ENCODE measurements at regions not wholly inside any gene's neighbourhood (a gene's known extent, or its start where the extent isn't known, plus 50 kb on each side); places are given as distances from the start of the nearest gene placed in this dataset.
"Not testable (repeated sequence)": the region's sequence is repeated elsewhere in the genome, so short reads cannot be mapped to it uniquely, and the experiment has no call there.

DNA sequence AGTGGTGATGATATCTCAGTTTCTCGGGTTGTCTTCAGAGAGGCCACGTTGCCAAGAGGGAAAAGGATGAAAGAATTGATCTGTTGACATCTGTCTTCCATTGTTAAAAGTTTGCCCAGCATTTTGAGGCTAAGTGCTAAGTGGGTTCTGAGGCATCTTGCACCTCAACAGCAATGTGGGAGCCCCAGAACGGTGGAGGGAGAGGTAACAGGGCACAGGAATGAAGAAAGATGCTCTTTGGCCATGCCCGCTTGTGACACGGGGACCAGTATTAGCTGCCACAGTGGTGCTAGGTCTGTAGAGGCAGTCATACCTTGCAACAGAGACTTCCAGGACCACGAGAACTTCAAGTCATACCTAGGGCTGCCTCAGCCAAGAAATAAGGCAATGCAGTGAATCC is 106.6 kb upstream of the NUPR2 start:
- no peak for DNase-seq

DNA sequence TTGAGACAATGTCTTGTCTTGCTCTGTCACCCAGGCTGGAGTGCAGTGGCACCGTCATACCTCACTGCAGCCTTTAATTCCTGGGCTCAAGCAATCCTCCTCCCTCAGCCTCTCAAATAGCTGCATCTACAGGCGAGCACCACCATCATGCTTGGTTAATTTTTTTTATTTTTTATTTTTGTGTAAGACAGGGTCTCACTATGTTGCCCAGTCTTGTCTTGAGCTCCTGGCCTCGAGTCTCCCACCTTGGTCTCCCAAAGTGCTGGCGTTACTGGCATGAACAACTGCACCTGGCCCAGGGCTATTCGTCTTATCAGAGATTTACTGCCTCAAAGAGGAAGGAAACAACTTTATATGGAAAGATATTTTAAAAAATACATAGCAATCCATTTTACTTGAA is 102.8 kb upstream of the NUPR2 start:
- no peak for DNase-seq

DNA sequence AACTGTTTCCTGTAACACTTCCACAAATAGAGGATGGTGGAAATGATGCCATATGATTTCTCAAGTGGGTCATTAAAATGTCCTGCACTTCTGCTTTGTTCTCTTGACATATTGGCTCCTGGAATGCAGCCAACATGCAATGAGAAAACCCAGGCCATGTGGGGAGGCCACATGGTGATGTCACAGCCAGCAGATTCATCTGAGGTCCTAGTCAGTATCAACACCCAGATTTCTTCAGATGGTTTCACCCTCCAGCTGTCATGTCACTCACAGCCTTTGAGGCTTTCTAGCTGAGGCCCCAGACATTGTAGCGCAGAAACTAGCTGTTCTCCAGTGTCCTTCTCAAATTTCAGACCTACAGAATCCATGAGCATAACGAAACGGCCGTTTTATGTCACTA is 102.3 kb upstream of the NUPR2 start:
- peak in 3 of 51 donors; percentile 1 to 5 (median 2) for DNase-seq

DNA sequence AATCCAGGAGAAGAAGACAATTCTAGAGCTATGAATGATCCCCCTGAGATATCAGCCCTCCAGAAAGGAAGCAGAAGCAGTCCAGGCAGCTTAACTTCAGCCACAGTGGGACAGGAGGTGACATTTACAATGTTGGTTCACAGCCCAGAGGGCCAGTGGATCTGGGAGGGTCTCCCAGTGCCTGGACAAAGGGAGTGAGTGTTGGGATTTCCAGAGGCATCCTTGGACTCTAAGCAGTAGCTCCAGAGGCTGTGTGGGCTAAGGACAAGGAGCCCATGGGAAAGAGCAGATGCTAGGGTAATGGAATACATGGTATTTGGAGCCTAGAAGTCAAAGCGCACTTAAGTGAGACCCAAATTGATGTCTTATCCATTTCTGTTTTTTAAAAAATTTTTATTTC is 97.4 kb upstream of the NUPR2 start:
- no peak for DNase-seq

DNA sequence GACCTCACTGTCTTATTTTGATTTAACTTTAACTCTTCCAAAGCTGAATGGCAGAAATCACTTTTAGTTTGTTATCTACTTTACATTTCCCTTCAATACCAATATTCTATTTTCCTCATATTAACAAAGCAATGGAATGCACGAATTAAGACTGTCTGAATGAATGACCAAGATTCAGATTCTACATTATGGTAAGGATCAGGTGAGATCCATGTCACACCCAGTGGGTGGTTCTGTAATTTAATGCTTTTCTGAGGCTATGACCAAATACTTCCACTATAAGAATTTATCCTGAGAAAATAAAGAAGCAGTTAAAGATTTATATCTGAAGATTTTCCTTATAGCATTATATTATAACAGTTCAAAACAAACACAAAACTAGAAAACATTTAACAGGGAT is 90.2 kb upstream of the NUPR2 start:
- no peak for DNase-seq

DNA sequence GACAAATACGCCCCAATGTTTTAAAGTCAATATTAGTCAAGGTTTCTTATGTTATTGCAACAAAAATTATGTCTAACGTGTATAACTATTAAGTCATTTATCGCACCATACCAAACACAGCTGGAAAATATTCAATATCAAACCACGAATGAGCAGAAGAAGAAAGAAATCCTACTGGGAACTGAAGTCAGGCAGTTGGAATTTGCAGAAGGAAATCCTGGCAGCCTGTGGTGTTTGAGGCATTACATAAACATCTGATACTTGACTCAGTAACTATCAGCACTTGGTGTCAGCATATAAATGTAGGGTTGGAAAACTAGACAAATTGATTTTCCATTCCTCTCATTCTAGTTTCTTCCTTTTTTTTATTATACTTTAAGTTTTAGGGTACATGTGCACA is 83.4 kb upstream of the NUPR2 start:
- DNase-seq, result no peak

DNA sequence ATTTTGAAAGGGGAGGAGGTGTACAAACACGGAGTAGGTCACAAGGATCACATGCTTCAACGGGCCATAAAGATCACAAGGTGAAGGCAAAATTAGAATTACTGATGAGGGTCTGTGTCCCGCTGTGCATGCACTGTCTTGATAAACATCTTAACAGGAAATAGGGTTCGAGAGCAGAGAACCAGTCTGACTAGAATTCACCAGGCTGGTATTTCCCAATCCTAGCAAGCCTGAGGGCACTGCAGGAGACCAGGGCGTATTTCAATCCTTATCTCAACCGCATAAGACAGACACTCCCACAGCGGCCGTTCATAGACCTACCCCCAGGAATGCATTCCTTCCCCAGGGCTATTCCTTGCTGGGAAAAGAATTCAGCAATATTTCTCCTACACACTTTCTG is 80.0 kb upstream of the NUPR2 start:
- not testable (repeated sequence) for DNase-seq

DNA sequence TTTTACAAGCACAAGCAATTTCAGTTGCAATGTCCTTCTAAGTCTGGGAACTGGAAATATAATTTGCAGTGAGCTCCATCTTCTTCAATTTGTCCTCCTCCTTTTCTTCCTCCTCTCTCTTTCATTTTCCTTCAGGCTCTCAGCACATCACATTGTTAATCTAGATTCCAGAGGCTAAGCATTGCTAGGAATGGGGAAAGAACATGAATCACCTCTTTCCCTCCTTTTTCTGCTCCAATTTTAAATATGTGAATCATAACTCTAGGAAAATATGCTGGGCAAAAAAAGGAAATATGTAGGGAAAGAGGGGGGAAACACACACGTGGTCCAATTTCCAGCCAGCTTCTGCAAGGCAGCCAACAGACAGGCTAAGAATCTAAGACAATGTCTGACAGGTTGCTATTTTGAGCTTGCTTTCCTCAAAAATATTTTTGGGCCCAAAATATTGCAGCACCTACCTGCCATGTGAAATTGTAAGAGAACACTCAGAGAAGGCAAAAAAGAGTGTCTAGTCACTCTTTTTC is 72.7 kb upstream of the NUPR2 start:
- DNase-seq, result no peak

DNA sequence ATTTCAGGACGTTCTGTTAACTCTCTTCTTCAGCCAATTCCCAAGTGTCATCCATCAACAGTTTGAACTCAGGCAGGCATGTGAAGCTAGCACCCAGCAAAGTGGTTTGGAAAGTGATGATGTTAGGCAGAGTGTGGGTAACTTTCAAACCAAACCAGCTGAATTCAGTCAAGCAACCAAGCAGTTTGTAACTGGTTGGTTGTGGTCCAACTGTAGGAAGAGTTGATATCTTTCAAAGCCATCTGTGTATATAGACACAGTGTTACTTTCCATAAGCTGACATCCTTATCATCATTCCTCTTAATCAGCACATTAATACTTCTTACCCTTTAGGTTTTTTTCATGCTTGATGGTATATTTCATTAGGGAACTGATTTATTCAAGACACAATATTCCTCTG is 72.2 kb upstream of the NUPR2 start:
- no peak for DNase-seq

DNA sequence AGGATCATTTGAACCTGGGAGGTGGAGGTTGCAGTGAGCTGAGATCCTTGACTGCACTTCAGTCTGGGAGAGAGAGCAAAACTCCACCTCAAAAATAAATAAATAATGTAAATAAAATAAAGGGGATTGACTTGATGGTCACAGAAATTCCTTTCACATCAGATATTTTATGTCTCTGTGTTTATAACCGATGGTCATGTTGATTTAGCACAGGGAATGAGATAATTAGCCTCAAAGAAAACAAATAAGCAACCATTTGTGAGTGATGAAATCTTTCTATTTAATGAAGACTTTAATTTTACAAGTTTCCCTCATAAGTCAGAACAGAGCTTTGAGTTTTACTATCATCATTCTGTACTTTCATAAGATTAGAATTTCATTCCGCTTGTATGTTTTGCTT is 64.8 kb upstream of the NUPR2 start:
- no peak for DNase-seq

DNA sequence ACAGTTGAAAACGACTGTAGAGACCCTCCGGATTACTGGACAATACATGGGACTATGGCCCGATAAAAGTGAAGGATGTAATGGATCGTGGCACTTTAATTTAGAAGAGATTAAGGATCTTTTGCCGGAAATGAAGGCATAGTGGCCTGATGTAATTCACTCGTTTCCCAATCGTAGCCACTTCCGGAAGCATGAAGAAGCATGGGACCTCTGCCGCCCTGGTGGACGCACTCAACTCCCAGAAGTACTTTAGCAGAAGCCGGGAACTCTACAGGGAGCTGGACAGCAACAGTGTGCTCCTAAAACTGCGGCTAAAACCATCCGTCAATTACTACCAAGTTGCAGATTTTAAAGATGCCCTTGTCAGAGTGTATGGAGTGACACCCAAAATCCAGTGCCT is 59.6 kb upstream of the NUPR2 start:
- no peak for DNase-seq

DNA sequence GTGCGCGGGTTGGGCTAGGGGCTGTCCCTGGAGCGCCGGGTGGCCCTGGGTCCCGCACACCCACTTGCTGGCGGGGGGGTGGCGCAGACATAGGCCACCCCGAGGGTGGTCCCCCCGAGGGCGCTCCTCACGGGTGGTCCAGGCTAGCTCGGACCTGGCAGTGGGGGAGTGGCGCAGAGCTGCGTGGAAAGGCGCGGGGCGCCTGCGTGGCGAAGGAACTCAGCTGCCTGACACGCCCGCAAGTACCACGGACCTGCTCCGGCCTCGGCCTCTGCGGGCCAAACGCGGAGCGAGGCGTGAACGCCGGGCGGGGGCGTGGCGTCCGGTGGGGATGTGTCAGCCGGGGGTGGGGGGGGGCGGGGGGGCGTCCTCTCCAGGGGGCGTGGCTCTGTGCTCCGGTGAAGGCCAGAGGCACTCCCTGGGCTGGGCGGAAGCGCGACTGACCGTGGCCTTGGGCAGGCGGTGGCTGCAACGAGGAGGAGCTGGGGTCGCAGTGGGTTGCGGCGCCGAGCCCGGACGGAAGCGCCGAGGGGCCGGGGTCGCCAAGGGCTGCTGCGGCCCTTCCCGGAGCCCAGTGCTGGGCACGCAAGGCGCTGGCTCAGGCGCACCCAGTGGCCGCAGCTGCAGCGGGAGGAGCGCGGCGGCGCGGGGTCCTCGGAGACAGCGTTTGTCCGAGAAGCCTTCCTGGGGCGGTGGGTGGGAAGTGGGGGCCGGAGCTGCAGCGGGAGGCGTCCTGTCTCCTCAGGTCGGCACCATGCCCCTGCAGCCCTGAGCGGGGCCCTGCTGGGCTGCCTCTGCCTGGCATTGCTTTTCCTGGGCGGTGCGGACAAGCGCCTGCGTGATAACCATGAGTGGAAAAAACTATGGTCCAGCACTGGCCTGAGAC is 58.9 kb upstream of the NUPR2 start:
- peak in 19 of 51 donors; percentile 2 to 31 (median 9) for DNase-seq

DNA sequence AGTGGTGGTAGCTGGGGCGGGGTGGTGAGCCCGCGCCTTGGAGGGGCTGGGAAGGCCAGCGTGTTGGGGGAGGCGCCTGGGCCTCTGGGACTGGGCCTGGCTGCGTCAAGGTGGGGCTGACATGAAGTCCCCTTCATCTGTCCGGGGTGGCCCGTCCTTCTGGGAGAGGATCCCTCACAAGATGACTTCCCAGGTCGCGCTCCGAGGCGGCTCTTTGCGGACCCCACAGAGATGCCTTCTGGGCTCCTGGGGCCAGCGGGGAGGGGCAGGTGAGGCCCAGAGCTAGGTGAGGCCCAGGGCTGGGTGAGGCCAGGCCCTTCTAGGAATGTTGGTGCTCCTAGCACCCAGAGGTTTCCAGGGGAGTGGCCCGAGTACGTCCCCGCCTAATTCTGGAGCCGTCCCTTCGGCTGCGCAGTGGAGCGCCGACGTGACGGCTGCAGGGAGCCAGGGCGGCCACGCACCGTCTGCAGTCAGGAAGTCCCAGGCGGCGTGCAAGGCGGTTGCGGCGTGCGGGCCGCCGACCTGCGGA is 58.2 kb upstream of the NUPR2 start:
- DNase-seq, result no peak

Data from hypothalamus (tissue), 51 donors.